D721Med (cell line): ENCODE measurements at regions not wholly inside any gene's neighbourhood (a gene's known extent, or its start where the extent isn't known, plus 50 kb on each side); places are given as distances from the start of the nearest gene placed in this dataset.

Experiments used
- DNase-seq: peaks from one replicate; pipeline ENCODE4 v3.0.0; 2011; ENCODE audit warnings: low spot score; ENCODE audit not compliant: insufficient read length
- FAIRE-seq: peaks from 2 replicates; lab custom pipeline; 2011; peaks lifted over from hg19 to GRCh38; lab: Jason Lieb, UNC
- CTCF ChIP-seq: IDR thresholded peaks from 2 replicates; pipeline ENCODE4 v1.5.1; 2012; ENCODE audit warnings: mild to moderate bottlenecking, control low read depth; ENCODE audit not compliant: insufficient read depth; ENCODE audit errors: missing control alignments

- DNase-seq (no peak), FAIRE-seq (no peak)
- TF ChIP-seq CTCF: no peak
Observed at GRCh38 chr21:18908641-18909040, 505.1 kb upstream of the TMPRSS15 start.

- FAIRE-seq (no peak), DNase-seq (no peak)
- TF ChIP-seq CTCF: no peak
Observed at GRCh38 chr21:18913914-18914313, 510.3 kb upstream of the TMPRSS15 start.

- TF ChIP-seq CTCF: no peak
- FAIRE-seq (no peak), DNase-seq (no peak)
Observed at GRCh38 chr21:18914570-18914969, 511.0 kb upstream of the TMPRSS15 start.

GRCh38 chr21:18917622-18918021 is 514.0 kb upstream of the TMPRSS15 start:
- DNase-seq (no peak), FAIRE-seq (no peak)
- TF ChIP-seq CTCF: no peak

GRCh38 chr21:18931237-18931636 is 527.7 kb upstream of the TMPRSS15 start:
- TF ChIP-seq CTCF: no peak
- FAIRE-seq (no peak), DNase-seq (no peak)

GRCh38 chr21:18937337-18937736 is 533.8 kb upstream of the TMPRSS15 start:
- TF ChIP-seq CTCF: no peak
- FAIRE-seq (no peak), DNase-seq (no peak)

GRCh38 chr21:18940791-18941190 is 537.2 kb upstream of the TMPRSS15 start:
- no peak for TF ChIP-seq CTCF
- FAIRE-seq: no peak
- no peak for DNase-seq
